ENCODE measurements at regions not wholly inside any gene's neighbourhood (a gene's known extent, or its start where the extent isn't known, plus 50 kb on each side); places are given as distances from the start of the nearest gene placed in this dataset.

GRCh38 chr10:81019029-81019890, 481.6 kb downstream of the SH2D4B start:
- DNase-seq (ENCODE audit: low read depth in 2 of 2) = peak; percentile 51 to 53

DNA sequence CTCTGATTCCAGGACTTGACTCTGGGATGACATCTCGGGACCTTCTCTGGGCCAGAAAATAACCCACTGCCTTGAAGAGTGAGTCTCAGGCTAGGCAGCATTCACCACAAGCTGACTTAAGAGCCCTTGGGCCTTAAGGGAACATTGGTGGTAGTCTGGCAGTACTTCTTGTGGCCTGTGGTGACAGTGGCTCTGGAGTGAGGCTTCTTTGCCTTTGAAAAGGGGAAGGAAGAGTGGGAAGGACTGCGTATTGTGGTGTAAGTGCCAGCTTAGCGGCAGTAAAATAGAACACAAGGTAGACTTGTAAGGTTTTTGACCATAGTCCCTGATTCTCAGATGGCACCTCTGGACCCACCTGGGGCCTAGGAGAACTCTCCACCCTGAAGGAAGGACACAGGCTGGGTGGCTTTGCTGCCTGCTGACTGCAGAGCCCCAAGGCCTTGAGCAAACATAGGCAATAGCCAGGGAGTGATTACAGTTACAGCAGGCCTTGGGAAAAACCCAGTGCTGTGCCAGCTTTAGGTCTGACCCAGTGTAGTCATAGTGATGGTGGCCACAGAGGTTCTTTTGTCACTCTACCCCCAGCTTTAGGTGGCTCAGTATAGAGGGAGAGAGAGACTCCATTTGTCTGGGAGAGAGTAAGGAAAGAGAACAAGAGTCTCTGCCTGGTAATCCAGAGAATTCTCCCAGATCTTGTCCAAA, 483.9 kb downstream of the SH2D4B start:
- no peak for DNase-seq (ENCODE audit: low read depth in 2 of 2)

GRCh38 chr10:81026591-81026990, 488.9 kb downstream of the SH2D4B start:
- DNase-seq (ENCODE audit: low read depth in 2 of 2) = no peak

DNA sequence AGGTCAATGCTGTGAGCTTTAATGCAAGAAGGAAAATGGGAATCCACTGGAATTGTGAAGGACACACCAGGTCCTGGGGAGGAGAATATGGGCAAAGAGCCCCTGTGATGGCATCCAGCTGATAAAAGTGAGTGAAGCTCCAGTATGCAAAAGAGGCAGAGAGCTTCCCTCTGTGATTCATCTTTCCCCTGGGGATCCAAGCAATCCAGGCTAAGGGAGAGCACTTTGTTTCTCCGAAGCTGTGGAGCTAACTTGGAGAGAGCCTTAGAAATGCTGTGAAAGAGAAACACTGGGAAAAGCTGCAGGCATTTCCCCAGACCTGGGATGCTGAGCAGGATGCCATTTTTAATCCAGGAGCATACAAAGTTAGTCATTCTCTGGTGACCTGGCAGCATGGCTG, 489.5 kb downstream of the SH2D4B start:
- DNase-seq (ENCODE audit: low read depth in 2 of 2) = no peak

- DNase-seq (ENCODE audit: low read depth in 2 of 2) = no peak
Observed at GRCh38 chr10:81027706-81028105, 490.0 kb downstream of the SH2D4B start.

- DNase-seq (ENCODE audit: low read depth in 2 of 2) = no peak
Observed at GRCh38 chr10:81031774-81032173, 494.1 kb downstream of the SH2D4B start.

- no peak for DNase-seq (ENCODE audit: low read depth in 2 of 2)
Observed at GRCh38 chr10:81034383-81034782, 496.7 kb downstream of the SH2D4B start.

- no peak for DNase-seq (ENCODE audit: low read depth in 2 of 2)
Observed at GRCh38 chr10:81036257-81036656, 498.6 kb downstream of the SH2D4B start.

GRCh38 chr10:81040031-81040430, 502.3 kb downstream of the SH2D4B start:
- no peak for DNase-seq (ENCODE audit: low read depth in 2 of 2)

DNA sequence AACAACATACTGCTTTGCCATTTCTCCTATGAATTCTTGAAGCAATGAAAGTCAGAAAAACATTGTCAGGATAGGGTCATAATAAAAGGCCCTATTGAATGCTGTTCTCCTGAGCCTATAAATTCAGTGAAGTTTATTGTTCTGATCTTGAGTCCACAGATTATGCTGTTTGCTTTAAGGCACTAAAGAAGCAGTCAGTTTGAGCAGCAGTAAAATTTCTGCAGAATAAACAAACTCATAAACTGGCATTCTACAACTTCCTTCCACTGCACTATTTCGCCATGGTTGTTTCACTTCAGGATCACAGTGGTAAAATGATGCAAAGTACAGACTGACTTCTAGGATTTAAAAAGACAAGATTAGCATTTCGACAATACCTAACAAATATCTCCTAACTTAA, 503.2 kb downstream of the SH2D4B start:
- no peak for DNase-seq (ENCODE audit: low read depth in 2 of 2)

- DNase-seq (ENCODE audit: low read depth in 2 of 2) = no peak
Observed at GRCh38 chr10:81042647-81043046, 504.9 kb downstream of the SH2D4B start.

DNA sequence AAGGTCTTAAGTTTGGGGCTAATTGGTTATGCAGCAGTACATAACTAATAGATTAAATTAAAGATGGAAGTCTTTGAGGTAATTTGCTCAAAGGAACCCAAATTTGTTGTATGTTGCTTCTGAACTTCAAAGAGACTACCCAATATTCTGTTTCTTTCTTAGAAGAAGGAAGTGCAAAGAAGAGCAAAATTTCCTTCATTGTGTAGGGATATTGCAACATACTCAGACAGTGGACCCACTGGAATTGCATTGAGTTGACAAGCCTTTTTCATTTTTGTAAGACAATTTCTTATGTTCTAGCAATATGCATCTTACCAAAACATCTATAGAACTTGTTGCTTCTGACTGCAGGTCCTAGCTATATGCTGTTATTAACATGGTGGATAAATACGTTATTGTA, 527.8 kb downstream of the SH2D4B start:
- no peak for DNase-seq (ENCODE audit: low read depth in 2 of 2)

GRCh38 chr10:81068460-81068859, 530.8 kb downstream of the SH2D4B start:
- DNase-seq (ENCODE audit: low read depth in 2 of 2) = no peak

DNA sequence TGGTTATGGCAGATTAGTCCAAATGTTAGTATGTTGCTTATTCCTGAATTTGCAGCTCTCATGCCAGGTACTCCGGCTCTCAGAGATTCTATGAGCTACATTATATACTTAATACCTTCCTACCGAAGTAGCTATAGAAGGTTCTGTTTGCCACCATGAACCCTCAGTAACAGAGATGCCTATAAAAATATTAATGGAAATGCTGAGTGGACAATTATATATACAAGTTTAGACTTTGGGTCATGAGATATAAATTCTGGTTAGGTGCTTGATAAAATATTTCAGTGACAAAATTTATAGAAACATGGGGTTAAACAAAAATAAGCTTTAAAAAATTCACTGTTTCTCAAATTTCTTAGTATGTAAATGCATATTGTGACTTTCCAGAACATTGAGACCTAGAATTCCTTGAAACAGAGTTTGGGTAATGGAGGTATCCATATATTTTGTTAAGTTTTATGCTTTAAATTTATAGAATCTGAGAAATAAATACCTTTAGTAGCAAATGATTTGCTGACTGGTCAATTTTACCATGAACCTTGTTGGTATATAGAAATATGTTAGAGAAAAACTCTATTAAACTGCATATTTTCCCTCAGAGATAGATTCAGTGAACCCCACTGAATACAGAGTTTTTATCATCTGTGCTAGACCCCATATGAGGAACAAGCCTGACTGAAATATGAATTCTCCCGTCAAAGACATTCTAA, 533.5 kb downstream of the SH2D4B start:
- DNase-seq (ENCODE audit: low read depth in 2 of 2) = no peak

DNA sequence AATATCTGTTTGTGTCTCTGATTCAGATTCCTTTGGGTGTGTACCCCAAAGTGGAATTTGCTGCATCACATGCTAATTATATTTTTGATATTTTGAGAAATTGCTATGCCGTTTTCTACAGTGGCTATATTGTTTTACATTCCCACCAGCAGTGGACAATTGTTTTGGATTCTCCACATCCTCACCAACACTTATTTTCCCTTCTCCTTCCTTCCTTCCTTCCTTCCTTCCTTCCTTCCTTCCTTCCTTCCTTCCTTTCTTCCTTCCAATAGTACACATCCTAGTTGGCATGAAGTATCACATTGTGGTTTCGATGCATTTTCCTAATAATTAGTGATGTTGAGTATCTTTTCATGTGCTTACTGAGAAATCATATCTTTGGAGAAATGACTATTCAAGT, 535.5 kb downstream of the SH2D4B start:
- DNase-seq (ENCODE audit: low read depth in 2 of 2) = no peak

DNA sequence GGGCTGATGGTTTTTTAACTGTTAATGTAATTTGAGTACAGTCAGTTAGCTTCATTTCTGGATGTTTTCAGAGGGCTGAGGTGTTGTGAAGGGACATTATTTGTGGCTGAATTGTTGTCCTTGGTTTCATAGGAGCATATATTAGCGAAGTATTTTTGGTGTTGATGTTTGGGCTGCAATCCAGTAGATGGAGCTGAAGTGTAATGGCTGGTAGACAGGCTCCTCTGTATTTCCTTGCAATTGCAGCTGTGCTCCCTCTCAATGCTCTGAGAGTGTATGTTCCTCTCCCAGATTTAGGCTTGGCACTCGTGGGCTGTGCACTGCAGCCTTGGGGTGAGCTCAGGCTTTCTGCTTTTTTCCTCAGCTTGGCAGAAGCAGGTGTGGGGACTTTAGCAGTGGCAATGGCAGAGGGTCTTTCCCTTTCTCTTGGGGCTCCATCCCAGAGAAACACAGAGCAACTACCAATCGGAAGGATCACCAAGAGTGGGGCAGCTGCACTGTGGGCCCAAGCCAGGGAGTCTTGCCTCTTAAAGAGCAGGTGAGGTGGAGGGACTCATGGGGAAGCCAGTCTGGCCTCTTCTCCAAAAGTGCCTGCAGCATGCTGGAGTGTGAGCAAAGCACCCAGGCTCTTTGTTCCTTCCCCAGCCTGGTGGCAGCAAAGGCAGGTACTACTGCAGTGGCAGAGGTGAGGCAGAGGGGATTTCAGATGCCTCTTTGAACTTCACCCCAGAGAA, 544.4 kb downstream of the SH2D4B start:
- no peak for DNase-seq (ENCODE audit: low read depth in 2 of 2)

DNA sequence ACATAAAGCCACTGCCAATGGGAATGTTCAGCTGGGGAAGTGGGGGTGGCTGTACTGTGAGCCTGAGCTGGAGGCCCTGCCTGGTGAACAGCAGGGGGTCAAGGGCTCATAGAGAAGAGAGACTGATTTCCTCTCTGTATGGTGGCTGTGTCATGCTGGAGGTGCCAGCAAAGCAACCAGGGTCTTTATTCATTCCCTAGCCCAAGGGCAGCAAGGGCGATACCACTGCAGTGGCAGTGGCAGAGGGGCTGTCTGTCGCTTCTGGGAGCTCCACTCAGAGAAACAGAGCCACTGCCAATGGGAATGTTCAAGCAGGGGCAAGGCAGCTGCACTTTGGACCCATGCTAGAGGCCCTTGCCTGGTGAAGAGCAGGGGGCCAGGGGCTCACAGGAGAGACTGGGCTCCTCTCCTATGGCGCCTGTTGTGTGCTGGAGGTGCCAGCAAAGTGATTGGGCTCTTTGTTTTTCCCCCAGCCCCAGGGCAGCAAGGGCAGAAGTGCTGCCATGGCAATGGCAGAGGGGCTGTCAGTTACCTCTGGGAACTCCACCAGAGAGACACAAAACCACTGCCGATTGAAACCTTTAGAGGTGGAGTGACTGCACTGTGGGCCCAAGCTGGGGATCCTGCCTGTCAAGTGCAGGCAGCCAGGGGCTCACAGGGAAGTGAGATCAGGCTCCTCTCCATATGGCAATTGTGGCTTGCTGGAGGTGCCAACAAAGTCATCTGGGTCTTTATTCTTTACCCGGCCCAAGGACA, 545.1 kb downstream of the SH2D4B start:
- no peak for DNase-seq (ENCODE audit: low read depth in 2 of 2)

GRCh38 chr10:81093056-81093455, 555.4 kb downstream of the SH2D4B start:
- DNase-seq (ENCODE audit: low read depth in 2 of 2) = no peak

GRCh38 chr10:81095238-81095637, 557.5 kb downstream of the SH2D4B start:
- DNase-seq (ENCODE audit: low read depth in 2 of 2) = no peak

DNA sequence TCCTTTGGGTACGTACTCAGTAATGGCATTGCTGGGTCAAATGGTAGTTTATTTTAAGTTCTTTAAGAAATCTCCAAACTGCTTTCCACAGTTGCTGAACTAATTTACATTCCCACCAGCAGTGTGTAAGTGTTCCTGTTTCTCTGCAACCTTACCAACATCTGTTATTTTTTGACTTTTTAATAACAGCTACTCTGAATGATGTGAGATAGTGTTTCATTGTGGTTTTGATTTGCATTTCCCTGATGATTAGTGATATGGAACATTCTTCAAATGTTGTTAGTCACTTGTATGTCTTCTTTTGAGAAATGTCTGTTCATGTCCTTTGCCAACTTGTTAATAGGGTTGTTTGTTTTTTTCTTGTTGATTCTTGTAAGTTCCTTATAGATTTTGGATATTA, 558.9 kb downstream of the SH2D4B start:
- DNase-seq (ENCODE audit: low read depth in 2 of 2) = no peak

- DNase-seq (ENCODE audit: low read depth in 2 of 2) = no peak
Observed at GRCh38 chr10:81101062-81101461, 563.4 kb downstream of the SH2D4B start.
